Right atrium auricular region (tissue), 2 donors: ENCODE measurements at regions not wholly inside any gene's neighbourhood (a gene's known extent, or its start where the extent isn't known, plus 50 kb on each side); places are given as distances from the start of the nearest gene placed in this dataset.

Source experiments
- DNase-seq: peaks from one replicate; pipeline ENCODE4 v3.0.0-alpha.2; 2019; ENCODE audit warnings: low spot score
- H3K27ac ChIP-seq, 2 donors: fragments of 200-600 bp; sonication (generic); 1 replicate in 1 of 2; 2 replicates in 1 of 2; pipeline ENCODE4 v1.5.1; 2016 to 2019
- H3K27me3 ChIP-seq, 2 donors: fragments of 200-600 bp; sonication (generic); one replicate each; pipeline versions ENCODE4 v1.5.1 to v1.6.0; 2017 to 2019
- H3K36me3 ChIP-seq: fragments of 200-600 bp; sonication (generic); one replicate; pipeline ENCODE4 v1.5.1; 2016
- H3K4me1 ChIP-seq, 2 donors: fragments of 200-600 bp; sonication (generic); one replicate each; pipeline versions ENCODE4 v1.5.1 to v1.6.0; 2017 to 2019
- H3K4me3 ChIP-seq, 2 donors: fragments of 200-600 bp; sonication (generic); 1 replicate in 1 of 2; 2 replicates in 1 of 2; pipeline ENCODE4 v1.5.1; 2017 to 2019; ENCODE audit warnings: mild to moderate bottlenecking in 1 of 2, moderate library complexity in 1 of 2
- H3K9me3 ChIP-seq, 2 donors: fragments of 200-600 bp; sonication (generic); one replicate each; pipeline ENCODE4 v1.5.1; 2019
- CTCF ChIP-seq, 2 donors: fragments of 200-600 bp; sonication (generic); IDR thresholded peaks; one replicate each; pipeline ENCODE4 v1.5.1; 2019; ENCODE audit warnings: antibody characterized with exemption in 2 of 2

- no peaks in the 10 kb centered on the region for H3K27me3 ChIP-seq
- no peak for TF ChIP-seq CTCF (IDR thresholded peaks at IDR 0.05)
- H3K36me3 ChIP-seq = no peaks in the 10 kb centered on the region
- DNase-seq = no peak
- H3K4me3 ChIP-seq = no peak overlapping the region
- peak overlapping the region in 1 of 2 donors; percentile 1 for H3K27ac ChIP-seq
- no peaks in the 10 kb centered on the region for H3K9me3 ChIP-seq
- peaks cover 0 to 12% of the 10 kb centered on the region in 2 donors for H3K4me1 ChIP-seq
Observed at GRCh38 chr1:244920911-244921761, 56.8 kb upstream of the HNRNPU start.

GRCh38 chr1:244919320-244920282 lies 55.3 kb upstream of the HNRNPU start:
- no peaks in the 10 kb centered on the region for H3K9me3 ChIP-seq
- no peak for TF ChIP-seq CTCF (IDR thresholded peaks at IDR 0.05)
- DNase-seq = no peak
- no peaks in the 10 kb centered on the region for H3K27me3 ChIP-seq
- H3K4me1 ChIP-seq = peaks cover 0 to 12% of the 10 kb centered on the region in 2 donors
- peak overlapping the region; percentile 44 to 54 for H3K4me3 ChIP-seq
- H3K27ac ChIP-seq = peak overlapping the region; percentile 66 to 75
- H3K36me3 ChIP-seq = no peaks in the 10 kb centered on the region

- Histone ChIP-seq H3K9me3 (no peaks in the 10 kb centered on the region), H3K4me3 (peak overlapping the region; percentile 44 to 54), H3K4me1 (peaks cover 0 to 12% of the 10 kb centered on the region in 2 donors), H3K36me3 (no peaks in the 10 kb centered on the region), H3K27ac (peak overlapping the region; percentile 66 to 75), H3K27me3 (no peaks in the 10 kb centered on the region)
- no peak for DNase-seq
- peak in 1 of 2 donors; percentile 55 for TF ChIP-seq CTCF (IDR thresholded peaks at IDR 0.05)
Observed at GRCh38 chr1:244918421-244919319, 54.3 kb upstream of the HNRNPU start.

GRCh38 chr1:244917073-244917670 lies 52.8 kb upstream of the HNRNPU start:
- Histone ChIP-seq H3K27ac (peak overlapping the region in 1 of 2 donors; percentile 26), H3K36me3 (no peaks in the 10 kb centered on the region), H3K4me1 (peaks cover 0 to 12% of the 10 kb centered on the region in 2 donors)

More at GRCh38 chr1:244917073-244917670, 52.8 kb upstream of the HNRNPU start:
- Histone ChIP-seq H3K27me3 (no peaks in the 10 kb centered on the region), H3K9me3 (no peaks in the 10 kb centered on the region), H3K4me3 (no peak overlapping the region)
- no peak for DNase-seq
- no peak for TF ChIP-seq CTCF (IDR thresholded peaks at IDR 0.05)
